ENCODE measurements at regions not wholly inside any gene's neighbourhood (a gene's known extent, or its start where the extent isn't known, plus 50 kb on each side); places are given as distances from the start of the nearest gene placed in this dataset.

DNA sequence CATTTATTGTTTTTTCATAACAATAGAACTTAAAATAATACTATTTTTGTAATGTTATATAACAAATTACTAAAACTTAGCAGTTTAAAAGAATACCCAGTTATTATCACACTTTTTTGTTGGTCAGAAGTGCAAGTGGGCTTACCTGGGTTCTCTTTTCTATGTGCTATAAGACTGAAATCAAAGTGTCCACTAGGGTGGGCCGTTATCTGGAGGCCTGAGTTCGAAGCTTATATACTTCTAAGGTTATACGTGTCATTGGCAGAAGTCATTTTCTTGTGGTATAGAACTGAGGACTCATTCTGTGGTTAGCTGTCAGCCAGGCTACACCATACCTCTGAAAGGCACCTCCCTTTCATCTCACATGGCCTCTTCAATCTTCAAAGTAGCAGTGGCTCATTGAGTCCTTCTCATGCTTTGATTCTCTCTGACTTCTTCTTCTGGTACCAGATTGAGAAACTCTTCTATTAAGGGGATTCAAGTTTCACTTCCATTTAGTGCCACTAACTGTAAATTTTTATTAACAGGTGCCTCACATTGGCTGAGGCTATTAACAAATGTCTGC lies 414.3 kb downstream of the AMY1C start:
- Histone ChIP-seq H3T11ph (ENCODE audit: low read length) (no peak overlapping the region), H4K20me1 (ENCODE audit: control insufficient read depth, insufficient read depth, insufficient read length) (no peaks in the 10 kb centered on the region), H2BK15ac (ENCODE audit: low read depth, low read length) (no peak overlapping the region), H3K18ac (ENCODE audit: insufficient read length, low read depth, low read length) (no peak overlapping the region), H2AK5ac (ENCODE audit: insufficient read length, low read length) (no peak overlapping the region), H3K4me1 (ENCODE audit: insufficient read depth, low read length) (no peaks in the 10 kb centered on the region), H4K8ac (replicated peaks; ENCODE audit: insufficient read length, low read depth, low read length) (no peak overlapping the region), H2AFZ (ENCODE audit: low read length) (no peak overlapping the region), H3K9ac (ENCODE audit: extremely low read depth, insufficient read length, low read length) (no peak overlapping the region), H3K27ac (ENCODE audit: insufficient read length, low read depth, low read length) (no peak overlapping the region), H3K4ac (ENCODE audit: low read depth, low read length) (no peak overlapping the region), H3K23me2 (ENCODE audit: insufficient read length, low read depth, low read length, poor library complexity, severe bottlenecking) (no peaks in the 10 kb centered on the region), H3K79me2 (ENCODE audit: insufficient read depth, low read length) (no peaks in the 10 kb centered on the region; the same call in 1 of the 2 replicates), H2BK120ac (ENCODE audit: low read depth, low read length, poor library complexity, severe bottlenecking) (no peak overlapping the region), H3K79me1 (ENCODE audit: insufficient read depth, low read depth, low read length, poor library complexity, severe bottlenecking) (no peaks in the 10 kb centered on the region), H2BK20ac (ENCODE audit: low read depth, low read length, poor library complexity, severe bottlenecking) (no peak overlapping the region), H3K27me3 (ENCODE audit: insufficient read depth, low read length) (no peaks in the 10 kb centered on the region), H2BK12ac (ENCODE audit: insufficient read length, low read depth, low read length) (no peak overlapping the region), H2BK5ac (ENCODE audit: insufficient read length, low read length) (no peak overlapping the region), H3K14ac (ENCODE audit: insufficient read depth, low read length) (no peak overlapping the region), H3K23ac (ENCODE audit: insufficient read length, low read depth, low read length) (no peak overlapping the region), H3K56ac (ENCODE audit: insufficient read length, low read depth, low read length) (no peak overlapping the region), H3K4me2 (ENCODE audit: insufficient read depth, insufficient read length, low read length) (no peak overlapping the region), H3K9me3 (ENCODE audit: control insufficient read depth, low read depth, low read length) (no peaks in the 10 kb centered on the region), H4K91ac (ENCODE audit: insufficient read length, low read depth, low read length) (no peak overlapping the region), H4K5ac (ENCODE audit: insufficient read length, low read depth, low read length) (no peak overlapping the region)
- no peak overlapping the region for H3K27ac Mint-ChIP-seq
- no CpG with 5 or more reads among the region's 3 CpGs for WGBS (ENCODE audit: extremely low coverage, insufficient read length, low lambda C conversion rate)
- H3K36me3 Mint-ChIP-seq (ENCODE audit: insufficient read depth in 1 of 3, low read depth in 3 of 3) = no peaks in the 10 kb centered on the region
- no peak overlapping the region for H3K4me3 Mint-ChIP-seq
- H3K9me3 Mint-ChIP-seq = no peaks in the 10 kb centered on the region
- H3K27me3 Mint-ChIP-seq (ENCODE audit: low read depth) = no peaks in the 10 kb centered on the region; the same call in none of the 2 replicates
- DNase-seq = no peak
- no peaks in the 10 kb centered on the region for H3K4me1 Mint-ChIP-seq
- TF ChIP-seq, protein P1, sequence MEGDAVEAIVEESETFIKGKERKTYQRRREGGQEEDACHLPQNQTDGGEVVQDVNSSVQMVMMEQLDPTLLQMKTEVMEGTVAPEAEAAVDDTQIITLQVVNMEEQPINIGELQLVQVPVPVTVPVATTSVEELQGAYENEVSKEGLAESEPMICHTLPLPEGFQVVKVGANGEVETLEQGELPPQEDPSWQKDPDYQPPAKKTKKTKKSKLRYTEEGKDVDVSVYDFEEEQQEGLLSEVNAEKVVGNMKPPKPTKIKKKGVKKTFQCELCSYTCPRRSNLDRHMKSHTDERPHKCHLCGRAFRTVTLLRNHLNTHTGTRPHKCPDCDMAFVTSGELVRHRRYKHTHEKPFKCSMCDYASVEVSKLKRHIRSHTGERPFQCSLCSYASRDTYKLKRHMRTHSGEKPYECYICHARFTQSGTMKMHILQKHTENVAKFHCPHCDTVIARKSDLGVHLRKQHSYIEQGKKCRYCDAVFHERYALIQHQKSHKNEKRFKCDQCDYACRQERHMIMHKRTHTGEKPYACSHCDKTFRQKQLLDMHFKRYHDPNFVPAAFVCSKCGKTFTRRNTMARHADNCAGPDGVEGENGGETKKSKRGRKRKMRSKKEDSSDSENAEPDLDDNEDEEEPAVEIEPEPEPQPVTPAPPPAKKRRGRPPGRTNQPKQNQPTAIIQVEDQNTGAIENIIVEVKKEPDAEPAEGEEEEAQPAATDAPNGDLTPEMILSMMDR (conservative IDR thresholded peaks at IDR 0.05) = peak; percentile 45

All from H9 (cell line).